Ectodermal cell (in vitro differentiated cells): ENCODE measurements at regions not wholly inside any gene's neighbourhood (a gene's known extent, or its start where the extent isn't known, plus 50 kb on each side); places are given as distances from the start of the nearest gene placed in this dataset.
"Not testable (repeated sequence)": the region's sequence is repeated elsewhere in the genome, so short reads cannot be mapped to it uniquely, and the experiment has no call there.

Experiments
- H3K27ac ChIP-seq: 2 replicates; pipeline ENCODE4 v1.7.0; 2013; ENCODE audit warnings: mild to moderate bottlenecking, low read depth, low read length; ENCODE audit not compliant: insufficient read depth, poor library complexity, severe bottlenecking
- H3K27me3 ChIP-seq: 2 replicates; pipeline ENCODE4 v1.7.0; 2013; ENCODE audit warnings: mild to moderate bottlenecking, low read length; ENCODE audit not compliant: insufficient read depth, control insufficient read depth, poor library complexity, severe bottlenecking
- H3K36me3 ChIP-seq: one replicate; pipeline ENCODE4 v1.7.0; 2013; ENCODE audit warnings: low read length; ENCODE audit not compliant: control insufficient read depth, insufficient read depth
- H3K4me1 ChIP-seq: one replicate; pipeline ENCODE4 v1.7.0; 2013; ENCODE audit warnings: low read length; ENCODE audit not compliant: control insufficient read depth, insufficient read depth
- H3K4me3 ChIP-seq: 2 replicates; pipeline ENCODE4 v1.7.0; 2013; ENCODE audit warnings: low read depth, low read length, control low read depth; ENCODE audit not compliant: insufficient read depth
- H3K9me3 ChIP-seq: 2 replicates; pipeline ENCODE4 v1.7.0; 2013; ENCODE audit warnings: mild to moderate bottlenecking, low read length, moderate library complexity; ENCODE audit not compliant: control insufficient read depth
- WGBS, 2 experiments: methylation state at CpG; one replicate each; pipeline ENCODE4 v1.1.7; 2013; ENCODE audit warnings: missing lambda C conversion rate in 2 of 2; 5-methylcytosine and 5-hydroxymethylcytosine counted together

DNA sequence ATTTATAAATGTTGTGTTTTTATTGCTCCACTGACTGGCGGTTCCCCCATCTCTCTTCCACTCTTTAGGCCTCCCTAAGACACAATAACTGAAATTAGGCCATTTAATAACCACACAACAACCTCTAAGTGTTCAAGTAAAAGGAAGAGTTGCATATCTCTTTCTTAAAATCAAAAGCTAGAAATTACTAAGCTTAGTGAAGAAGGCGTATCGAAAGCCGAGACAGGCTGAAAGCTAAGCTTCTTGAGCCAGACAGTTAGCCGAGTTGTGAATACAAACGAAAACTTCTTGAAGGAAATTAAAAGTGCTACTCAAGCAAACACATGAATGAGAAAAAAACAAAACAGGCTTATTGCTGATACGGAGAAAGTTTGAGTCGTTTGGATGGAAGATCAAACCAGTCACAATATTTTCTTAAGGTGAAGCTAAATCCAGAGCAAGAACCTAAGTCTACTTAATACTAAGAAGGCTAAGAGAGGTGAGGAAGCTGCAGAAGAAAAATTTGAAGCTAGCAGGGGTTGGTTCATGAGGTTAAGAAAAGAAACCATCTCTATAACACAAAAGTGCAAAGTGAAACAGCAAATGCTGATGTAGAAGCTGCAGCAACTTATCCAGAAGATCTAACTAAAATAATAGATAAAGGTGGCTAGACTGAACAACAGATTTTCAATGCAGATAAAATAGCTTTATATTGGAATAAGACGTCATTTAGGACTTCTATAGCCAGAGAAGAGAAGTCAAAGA lies 194.0 kb upstream of the TTC29 start:
- WGBS, 2 experiments: 95 to 98% methylated on average over 9 of the region's 9 CpGs
- Histone ChIP-seq H3K36me3 (no peaks in the 10 kb centered on the region), H3K4me1 (peaks cover 3% of the 10 kb centered on the region), H3K4me3 (no peak overlapping the region), H3K9me3 (no peaks in the 10 kb centered on the region), H3K27ac (no peak overlapping the region), H3K27me3 (no peaks in the 10 kb centered on the region)

DNA sequence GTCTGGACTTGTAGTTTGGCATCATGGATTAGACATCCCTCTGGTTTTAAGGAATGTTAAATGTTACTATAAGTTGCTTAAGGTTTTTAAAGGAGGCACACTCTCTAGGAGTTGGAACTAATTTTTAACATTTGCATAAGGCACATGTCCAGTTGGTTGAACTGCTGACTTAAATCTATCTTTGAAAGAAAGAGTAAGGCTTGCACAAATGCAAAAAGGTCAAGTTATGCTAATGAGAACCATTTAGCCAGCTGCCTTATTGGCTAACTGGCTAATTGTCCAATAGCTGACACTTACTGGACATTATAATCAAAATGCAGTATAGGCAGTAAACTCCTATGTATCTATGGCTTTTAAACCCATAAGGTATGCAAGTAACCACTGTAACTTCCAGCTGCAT lies 206.1 kb upstream of the TTC29 start:
- Histone ChIP-seq H3K4me3 (no peak overlapping the region), H3K4me1 (no peaks in the 10 kb centered on the region), H3K36me3 (no peaks in the 10 kb centered on the region), H3K27ac (no peak overlapping the region), H3K27me3 (no peaks in the 10 kb centered on the region), H3K9me3 (no peaks in the 10 kb centered on the region)

DNA sequence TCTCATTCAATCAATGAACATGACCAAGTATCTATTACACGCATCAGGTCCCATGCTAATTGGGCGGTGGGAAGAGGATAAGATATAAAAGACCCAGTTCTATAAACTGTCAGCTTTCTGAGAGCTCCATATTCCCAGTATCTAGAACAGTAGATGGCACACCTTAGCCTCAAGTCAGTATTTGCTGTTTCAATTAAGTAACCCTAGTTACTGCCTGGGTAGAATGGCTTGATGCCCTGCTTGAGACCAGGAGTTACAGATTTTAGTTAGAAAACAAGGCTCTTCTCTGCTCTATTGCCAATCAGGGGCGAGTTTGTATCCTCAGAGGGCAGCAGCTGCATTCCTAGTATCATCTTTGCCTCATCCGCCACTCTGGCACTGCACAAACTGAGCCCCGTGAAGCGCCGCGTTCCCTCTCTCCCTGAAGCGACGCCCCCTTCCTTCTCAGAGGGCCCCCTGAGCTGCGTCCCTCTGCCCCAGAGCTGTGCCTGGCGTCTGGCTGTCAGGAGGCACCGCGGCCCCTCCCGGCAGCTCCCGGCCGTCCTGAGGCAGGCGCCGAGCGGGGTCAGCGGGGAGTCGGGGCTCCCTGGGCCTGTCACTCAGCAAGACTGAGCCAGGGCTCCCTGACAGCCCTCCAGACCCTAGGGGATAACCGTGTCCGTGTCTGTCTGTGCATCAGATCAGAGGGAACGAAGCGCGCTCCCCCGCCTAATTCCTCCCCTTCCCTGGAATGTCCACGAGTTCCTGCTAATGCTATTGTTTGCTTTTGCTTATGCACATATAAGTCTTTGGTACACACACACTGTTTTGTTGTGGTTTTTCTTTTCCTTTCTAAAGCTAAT lies 212.4 kb upstream of the TTC29 start:
- no peaks in the 10 kb centered on the region for H3K9me3 ChIP-seq
- no peaks in the 10 kb centered on the region for H3K36me3 ChIP-seq
- H3K27ac ChIP-seq: no peak overlapping the region
- no peaks in the 10 kb centered on the region for H3K27me3 ChIP-seq
- WGBS, 2 experiments: 12 to 13% methylated on average over 28 to 29 of the region's 29 CpGs
- no peaks in the 10 kb centered on the region for H3K4me1 ChIP-seq
- peak overlapping the region; percentile 27 for H3K4me3 ChIP-seq

DNA sequence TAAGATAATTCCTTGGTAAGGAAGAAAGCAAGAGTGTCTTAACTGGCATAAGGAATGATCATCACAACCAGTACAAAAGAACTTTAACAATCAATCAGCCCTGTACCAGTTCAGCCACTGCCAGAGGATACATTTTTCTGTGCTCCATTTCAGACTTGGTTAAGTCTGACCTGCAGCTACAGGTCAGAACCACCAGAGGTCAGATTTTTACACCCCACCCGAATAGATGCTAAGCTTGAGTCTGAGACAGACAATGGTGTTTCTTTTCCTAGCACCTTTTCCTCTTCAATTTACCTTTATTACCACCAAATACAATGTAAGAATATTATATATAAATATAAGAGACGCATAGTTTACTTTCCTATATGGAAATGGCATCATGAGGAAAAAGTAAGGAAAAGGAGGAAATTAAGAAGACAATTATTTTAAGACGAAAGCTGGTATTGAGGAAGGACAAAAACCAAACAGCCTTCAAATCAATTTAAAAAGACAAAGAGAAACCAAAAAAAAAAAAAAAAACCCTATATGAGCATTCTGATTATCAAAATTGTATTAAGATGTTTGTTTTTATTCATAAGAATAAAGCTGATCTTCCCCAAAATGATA lies 215.3 kb upstream of the TTC29 start:
- Histone ChIP-seq H3K27ac (no peak overlapping the region), H3K4me3 (no peak overlapping the region), H3K36me3 (no peaks in the 10 kb centered on the region), H3K4me1 (no peaks in the 10 kb centered on the region), H3K9me3 (no peaks in the 10 kb centered on the region), H3K27me3 (no peaks in the 10 kb centered on the region)
- WGBS, 2 experiments: 0 to 40% methylated on average over 1 to 2 of the region's 3 CpGs

DNA sequence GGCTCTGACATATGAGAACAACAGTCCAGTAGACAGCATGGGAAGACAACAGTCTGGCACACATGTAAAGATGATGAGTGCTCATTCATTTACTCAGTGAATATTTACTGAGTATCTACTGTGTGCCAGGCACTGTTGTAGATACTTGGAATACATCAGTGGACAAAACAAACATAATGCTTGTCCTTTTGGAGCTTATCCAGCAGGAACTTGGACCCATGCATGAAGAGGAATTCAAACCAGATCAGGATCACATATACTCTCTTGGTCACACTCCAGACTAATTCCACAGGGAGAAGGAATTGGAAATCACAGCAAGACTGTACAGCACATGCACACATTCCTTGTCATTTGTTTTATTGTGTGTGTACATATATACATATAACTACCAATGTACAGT lies 217.6 kb upstream of the TTC29 start:
- no peaks in the 10 kb centered on the region for H3K27me3 ChIP-seq
- H3K4me1 ChIP-seq: no peaks in the 10 kb centered on the region
- H3K36me3 ChIP-seq: no peaks in the 10 kb centered on the region
- H3K9me3 ChIP-seq: no peaks in the 10 kb centered on the region
- H3K4me3 ChIP-seq: no peak overlapping the region
- no peak overlapping the region for H3K27ac ChIP-seq

DNA sequence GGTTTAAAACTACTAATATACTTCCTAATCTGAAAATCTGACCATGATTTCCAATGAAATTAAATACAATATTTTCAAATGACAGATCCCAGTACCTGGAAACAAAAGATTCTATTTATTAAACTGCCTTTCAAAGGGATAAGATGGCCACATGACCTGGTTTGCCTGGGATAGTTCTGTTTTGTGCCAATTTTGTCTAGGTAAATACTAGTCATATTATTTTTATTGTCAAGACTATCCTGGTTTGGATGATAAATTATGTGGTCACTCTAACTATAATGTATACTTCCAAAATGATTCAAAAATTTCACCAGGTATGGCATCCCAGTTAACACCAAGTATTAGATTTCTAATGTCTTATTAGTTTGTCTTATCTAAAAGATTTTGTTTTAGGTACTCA lies 222.5 kb upstream of the TTC29 start:
- not testable (repeated sequence) for H3K36me3 ChIP-seq, H3K27me3 ChIP-seq, H3K4me3 ChIP-seq, H3K27ac ChIP-seq, H3K4me1 ChIP-seq, H3K9me3 ChIP-seq

DNA sequence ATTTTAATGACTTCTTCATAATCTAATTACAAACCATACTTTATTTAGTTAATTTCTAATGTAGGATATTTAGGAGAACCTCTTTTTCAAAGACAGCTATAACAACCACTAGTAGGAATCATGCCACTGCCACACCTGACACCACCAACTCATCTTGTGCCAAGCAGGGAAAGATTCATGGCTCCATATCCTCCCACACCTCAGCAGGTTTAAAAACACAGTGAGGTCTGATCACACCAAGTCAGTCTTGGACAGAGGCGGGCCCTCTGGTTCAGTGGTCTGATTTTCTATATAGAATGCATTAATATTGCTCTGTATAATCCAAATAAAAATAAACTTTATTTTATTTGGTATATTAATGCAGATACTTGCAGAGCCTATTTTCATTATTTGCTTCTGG lies 227.7 kb upstream of the TTC29 start:
- Histone ChIP-seq H3K4me3 (no peak overlapping the region), H3K9me3 (no peaks in the 10 kb centered on the region), H3K27ac (no peak overlapping the region), H3K36me3 (no peaks in the 10 kb centered on the region), H3K27me3 (no peaks in the 10 kb centered on the region), H3K4me1 (peaks cover 10% of the 10 kb centered on the region)
- 100% methylated on average over 1 of the region's 1 CpG; no CpG with 5 or more reads in 1 of the 2 experiments for WGBS, 2 experiments

DNA sequence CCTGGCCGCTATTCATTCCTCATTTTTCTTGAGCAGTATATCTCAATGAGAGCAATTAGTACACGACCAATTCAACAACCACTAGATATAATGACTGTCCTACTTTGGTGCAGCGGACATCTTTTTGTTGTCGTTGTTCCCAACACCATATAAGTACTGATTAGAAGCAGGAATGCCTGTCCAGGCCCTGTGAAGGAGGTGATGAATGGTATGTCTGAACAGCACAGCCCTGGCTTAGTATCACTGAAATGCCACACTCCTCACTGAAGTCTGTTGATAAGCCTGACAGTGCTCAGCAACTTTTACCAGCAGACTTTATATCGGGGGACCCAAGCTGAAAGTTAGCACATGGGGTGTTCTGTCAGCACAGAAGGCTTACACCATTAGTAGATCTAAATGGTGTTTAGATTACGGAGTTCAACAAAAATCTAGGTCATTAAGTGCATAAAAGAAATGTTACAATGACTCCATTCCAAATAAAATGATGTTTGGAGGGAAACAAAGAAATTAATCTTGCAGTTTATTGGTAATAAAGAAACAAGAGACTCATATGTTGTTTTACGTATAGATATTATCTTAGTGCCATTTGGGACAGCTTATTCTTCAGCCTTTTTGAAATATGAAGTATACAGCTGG lies 228.3 kb upstream of the TTC29 start:
- no peaks in the 10 kb centered on the region for H3K27me3 ChIP-seq
- H3K9me3 ChIP-seq: no peaks in the 10 kb centered on the region
- H3K4me1 ChIP-seq: peaks cover 10% of the 10 kb centered on the region
- H3K36me3 ChIP-seq: no peaks in the 10 kb centered on the region
- no peak overlapping the region for H3K27ac ChIP-seq
- H3K4me3 ChIP-seq: no peak overlapping the region
- WGBS, 2 experiments: 95% methylated on average over 7 of the region's 7 CpGs

DNA sequence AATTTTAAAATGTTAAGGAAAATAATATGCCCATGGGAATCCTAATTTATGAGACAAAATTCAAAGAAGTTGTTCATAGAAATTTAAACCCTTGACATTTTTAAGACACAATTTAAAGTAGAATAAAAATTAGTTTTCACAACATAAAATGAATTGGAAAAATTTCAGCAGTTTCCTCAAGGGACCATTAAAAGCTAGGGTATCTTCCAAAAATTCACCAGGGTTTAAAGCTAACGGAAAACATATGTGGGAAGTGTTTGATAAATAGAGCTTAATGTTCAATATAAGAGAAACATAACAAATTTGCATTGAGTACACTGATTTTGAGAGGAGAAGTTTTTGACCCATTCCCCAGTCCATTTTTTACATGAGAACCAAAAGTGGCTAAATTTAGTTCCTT lies 228.9 kb upstream of the TTC29 start:
- 86 to 100% methylated on average over 1 of the region's 1 CpG for WGBS, 2 experiments
- H3K4me3 ChIP-seq: no peak overlapping the region

DNA sequence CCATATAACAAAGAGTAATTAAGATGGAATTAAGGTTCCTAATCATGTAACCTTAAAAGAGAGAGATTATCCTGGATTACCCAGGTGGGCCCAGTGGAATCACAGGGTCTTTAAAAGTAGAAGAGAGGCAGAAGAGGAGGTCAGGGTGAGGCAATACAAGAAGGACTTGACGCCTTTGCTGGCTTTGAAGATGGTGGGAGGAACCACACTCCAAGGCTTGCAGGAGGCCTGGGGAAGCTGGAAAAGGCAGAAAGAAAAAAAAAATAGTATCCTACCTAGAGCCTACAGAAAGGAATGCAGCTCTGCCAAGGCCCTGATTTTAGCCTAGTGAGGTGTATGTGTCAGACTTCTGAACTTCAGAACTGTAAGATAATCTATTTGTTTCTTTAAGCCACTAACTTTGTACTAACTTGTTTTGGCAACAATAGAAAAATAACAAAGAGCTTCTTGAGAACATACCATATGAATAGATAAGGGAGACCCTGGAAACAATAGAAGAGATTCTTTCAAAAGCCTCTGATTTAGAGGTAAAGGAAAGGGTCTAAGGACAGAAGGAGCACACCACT lies 229.9 kb upstream of the TTC29 start:
- Histone ChIP-seq H3K4me1 (peaks cover 10% of the 10 kb centered on the region), H3K9me3 (no peaks in the 10 kb centered on the region), H3K36me3 (no peaks in the 10 kb centered on the region), H3K27ac (no peak overlapping the region), H3K27me3 (no peaks in the 10 kb centered on the region), H3K4me3 (no peak overlapping the region)
- 80 to 93% methylated on average over 1 of the region's 1 CpG for WGBS, 2 experiments

More for the DNA sequence above, 228.9 kb upstream of the TTC29 start:
- H3K27me3 ChIP-seq: no peaks in the 10 kb centered on the region
- H3K27ac ChIP-seq: no peak overlapping the region
- no peaks in the 10 kb centered on the region for H3K9me3 ChIP-seq
- no peaks in the 10 kb centered on the region for H3K36me3 ChIP-seq
- peaks cover 10% of the 10 kb centered on the region for H3K4me1 ChIP-seq
